GM23338 (cell line): ENCODE measurements at regions not wholly inside any gene's neighbourhood (a gene's known extent, or its start where the extent isn't known, plus 50 kb on each side); places are given as distances from the start of the nearest gene placed in this dataset.

ENCODE experiments used
- ATAC-seq: fragments of 200-7000 bp; cut with Tn5 transposase; 3 replicates; pipeline ENCODE4 v1.9.1; 2020
- DNase-seq: peaks from one replicate; pipeline ENCODE4 v3.0.0-alpha.2; 2015; ENCODE audit warnings: low spot score
- H2AFZ ChIP-seq: fragments of 200-600 bp; sonication (generic); 2 replicates; pipeline ENCODE4 v1.8.0; 2016; ENCODE audit warnings: antibody characterized with exemption, mild to moderate bottlenecking, moderate library complexity
- H3F3A ChIP-seq: fragments of 200-600 bp; sonication (generic); replicated peaks from 2 replicates; pipeline ENCODE4 v1.8.0; 2017; ENCODE audit warnings: antibody characterized with exemption, mixed run types, low read depth
- H3K27ac ChIP-seq: fragments of 200-600 bp; sonication (generic); 2 replicates; pipeline ENCODE4 v1.6.1; 2016; ENCODE audit warnings: low read depth
- H3K27me3 ChIP-seq: fragments of 200-600 bp; sonication (generic); 2 replicates; pipeline ENCODE4 v1.8.0; 2016; ENCODE audit warnings: mild to moderate bottlenecking, mixed run types, moderate library complexity; ENCODE audit not compliant: insufficient read depth
- H3K36me3 ChIP-seq: fragments of 200-600 bp; sonication (generic); 2 replicates; pipeline ENCODE4 v1.8.0; 2016; ENCODE audit warnings: mild to moderate bottlenecking; ENCODE audit not compliant: insufficient read depth
- H3K4me1 ChIP-seq: fragments of 200-600 bp; sonication (generic); 2 replicates; pipeline ENCODE4 v1.8.0; 2016; ENCODE audit warnings: mild to moderate bottlenecking, moderate library complexity; ENCODE audit not compliant: insufficient read depth
- H3K4me2 ChIP-seq: fragments of 200-600 bp; sonication (generic); 2 replicates; pipeline ENCODE4 v1.7.1; 2017; ENCODE audit warnings: mixed run types
- H3K4me3 ChIP-seq: fragments of 200-600 bp; sonication (generic); 2 replicates; pipeline ENCODE4 v1.6.1; 2016; ENCODE audit warnings: mixed run types
- H3K79me2 ChIP-seq: fragments of 200-600 bp; sonication (generic); replicated peaks from 2 replicates; pipeline ENCODE4 v1.8.0; 2017; ENCODE audit warnings: mild to moderate bottlenecking; ENCODE audit not compliant: insufficient read depth
- H3K9me2 ChIP-seq: fragments of 200-600 bp; sonication (generic); 2 replicates; pipeline ENCODE4 v1.8.0; 2017; ENCODE audit not compliant: insufficient read depth
- H4K20me1 ChIP-seq: fragments of 200-600 bp; sonication (generic); replicated peaks from 2 replicates; pipeline ENCODE4 v1.8.0; 2017; ENCODE audit warnings: mild to moderate bottlenecking; ENCODE audit not compliant: insufficient read depth
- H3K27ac Mint-ChIP-seq: 2 replicates; pipeline ENCODE4 v1.8.0; 2020; ENCODE audit warnings: inconsistent platforms, mild to moderate bottlenecking, moderate library complexity, mixed read lengths
- H3K27me3 Mint-ChIP-seq: 3 replicates; pipeline ENCODE4 v1.8.0; 2022; ENCODE audit warnings: low read depth, mild to moderate bottlenecking, moderate library complexity, mixed read lengths, inconsistent platforms; ENCODE audit not compliant: insufficient read depth, poor library complexity
- H3K36me3 Mint-ChIP-seq: 3 replicates; pipeline ENCODE4 v1.8.0; 2021; ENCODE audit warnings: low read depth, mild to moderate bottlenecking, inconsistent platforms, moderate library complexity, mixed read lengths
- H3K4me1 Mint-ChIP-seq: 3 replicates; pipeline ENCODE4 v1.8.0; 2020; ENCODE audit warnings: mild to moderate bottlenecking, inconsistent platforms, mixed read lengths
- H3K4me3 Mint-ChIP-seq: 3 replicates; pipeline ENCODE4 v1.8.0; 2021; ENCODE audit warnings: moderate library complexity, mild to moderate bottlenecking, inconsistent platforms, mixed read lengths
- H3K9me3 Mint-ChIP-seq: 3 replicates; pipeline ENCODE4 v1.8.0; 2020; ENCODE audit warnings: moderate library complexity, mild to moderate bottlenecking, inconsistent platforms, mixed read lengths
- CREB1 ChIP-seq: fragments of 250-450 bp; sonication (Bioruptor Pico); IDR thresholded peaks from 2 replicates; pipeline ENCODE4 v1.5.0; 2020; ENCODE audit warnings: low read depth, mild to moderate bottlenecking, moderate library complexity
- CTCF ChIP-seq, 2 experiments: fragments of 200-600 bp in 1 of 2; sonication (generic) in 1 of 2; conservative IDR thresholded peaks; 2 replicates each; pipeline versions ENCODE4 v1.5.1 to v1.6.1; 2016 to 2017; ENCODE audit warnings: antibody characterized with exemption in 2 of 2, low read depth in 2 of 2, mild to moderate bottlenecking in 2 of 2, moderate library complexity in 1 of 2
- ETS1 ChIP-seq: IDR thresholded peaks from 2 replicates; pipeline ENCODE4 v1.6.1; 2016; ENCODE audit warnings: antibody characterized with exemption
- EZH2 ChIP-seq: fragments of 200-600 bp; sonication (generic); IDR thresholded peaks from one replicate; pipeline ENCODE4 v1.8.0; 2017; ENCODE audit warnings: antibody characterized with exemption, mild to moderate bottlenecking, low read depth; ENCODE audit not compliant: unreplicated experiment
- EZH2phosphoT487 ChIP-seq: fragments of 200-600 bp; sonication (generic); IDR thresholded peaks from one replicate; pipeline ENCODE4 v1.8.1; 2018; ENCODE audit warnings: antibody characterized with exemption; ENCODE audit not compliant: unreplicated experiment
- NANOG ChIP-seq: IDR thresholded peaks from 2 replicates; pipeline ENCODE4 v1.6.1; 2016; ENCODE audit warnings: antibody characterized with exemption, borderline replicate concordance
- STAT1 ChIP-seq: IDR thresholded peaks from one replicate; pipeline ENCODE4 v1.6.1; 2016; ENCODE audit warnings: antibody characterized with exemption; ENCODE audit not compliant: unreplicated experiment
- ZNF114 ChIP-seq: fragments of 250-450 bp; sonication (Bioruptor Pico); IDR thresholded peaks from 2 replicates; pipeline ENCODE4 v1.5.0; 2020; ENCODE audit warnings: mild to moderate bottlenecking, moderate library complexity
- ZNF331 ChIP-seq: fragments of 250-450 bp; sonication (Bioruptor Pico); IDR thresholded peaks from 2 replicates; pipeline ENCODE4 v1.5.0; 2020; ENCODE audit warnings: low read depth, mild to moderate bottlenecking, moderate library complexity
- ZNF462 ChIP-seq: fragments of 250-450 bp; sonication (Bioruptor Pico); IDR thresholded peaks from 2 replicates; pipeline ENCODE4 v1.5.0; 2020; ENCODE audit warnings: mild to moderate bottlenecking, moderate library complexity
- TF ChIP-seq, protein P1 (sequence below): IDR thresholded peaks from one replicate; pipeline ENCODE4 v1.6.1; 2018; ENCODE audit warnings: antibody characterized with exemption; ENCODE audit not compliant: unreplicated experiment

DNA sequence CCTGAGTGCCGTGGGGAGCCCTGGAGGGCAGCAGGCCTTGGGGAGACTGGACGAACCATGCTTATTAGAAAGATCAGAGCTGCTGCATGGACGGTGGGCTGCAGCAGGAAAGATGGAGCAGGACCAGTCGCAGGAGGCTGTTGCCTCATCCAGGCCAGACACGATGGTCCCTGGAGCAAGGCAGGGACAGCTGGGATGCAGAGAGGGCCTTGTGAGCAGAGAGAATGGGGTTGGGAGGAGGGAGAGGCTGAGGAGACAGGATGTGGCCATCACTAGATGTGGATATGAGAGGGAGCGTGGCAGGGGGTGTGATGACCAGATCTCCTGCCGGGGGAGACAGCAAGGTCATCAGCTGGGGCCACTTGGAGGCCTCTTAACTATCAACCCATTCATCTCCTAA is 727.6 kb downstream of the PTPRU start (continued):
- TF ChIP-seq EZH2 (no peak), NANOG (no peak), ETS1 (no peak), ZNF114 (CRISPR knock-in tag) (no peak)
- TF ChIP-seq, protein P1, sequence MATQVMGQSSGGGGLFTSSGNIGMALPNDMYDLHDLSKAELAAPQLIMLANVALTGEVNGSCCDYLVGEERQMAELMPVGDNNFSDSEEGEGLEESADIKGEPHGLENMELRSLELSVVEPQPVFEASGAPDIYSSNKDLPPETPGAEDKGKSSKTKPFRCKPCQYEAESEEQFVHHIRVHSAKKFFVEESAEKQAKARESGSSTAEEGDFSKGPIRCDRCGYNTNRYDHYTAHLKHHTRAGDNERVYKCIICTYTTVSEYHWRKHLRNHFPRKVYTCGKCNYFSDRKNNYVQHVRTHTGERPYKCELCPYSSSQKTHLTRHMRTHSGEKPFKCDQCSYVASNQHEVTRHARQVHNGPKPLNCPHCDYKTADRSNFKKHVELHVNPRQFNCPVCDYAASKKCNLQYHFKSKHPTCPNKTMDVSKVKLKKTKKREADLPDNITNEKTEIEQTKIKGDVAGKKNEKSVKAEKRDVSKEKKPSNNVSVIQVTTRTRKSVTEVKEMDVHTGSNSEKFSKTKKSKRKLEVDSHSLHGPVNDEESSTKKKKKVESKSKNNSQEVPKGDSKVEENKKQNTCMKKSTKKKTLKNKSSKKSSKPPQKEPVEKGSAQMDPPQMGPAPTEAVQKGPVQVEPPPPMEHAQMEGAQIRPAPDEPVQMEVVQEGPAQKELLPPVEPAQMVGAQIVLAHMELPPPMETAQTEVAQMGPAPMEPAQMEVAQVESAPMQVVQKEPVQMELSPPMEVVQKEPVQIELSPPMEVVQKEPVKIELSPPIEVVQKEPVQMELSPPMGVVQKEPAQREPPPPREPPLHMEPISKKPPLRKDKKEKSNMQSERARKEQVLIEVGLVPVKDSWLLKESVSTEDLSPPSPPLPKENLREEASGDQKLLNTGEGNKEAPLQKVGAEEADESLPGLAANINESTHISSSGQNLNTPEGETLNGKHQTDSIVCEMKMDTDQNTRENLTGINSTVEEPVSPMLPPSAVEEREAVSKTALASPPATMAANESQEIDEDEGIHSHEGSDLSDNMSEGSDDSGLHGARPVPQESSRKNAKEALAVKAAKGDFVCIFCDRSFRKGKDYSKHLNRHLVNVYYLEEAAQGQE: no peak

DNA sequence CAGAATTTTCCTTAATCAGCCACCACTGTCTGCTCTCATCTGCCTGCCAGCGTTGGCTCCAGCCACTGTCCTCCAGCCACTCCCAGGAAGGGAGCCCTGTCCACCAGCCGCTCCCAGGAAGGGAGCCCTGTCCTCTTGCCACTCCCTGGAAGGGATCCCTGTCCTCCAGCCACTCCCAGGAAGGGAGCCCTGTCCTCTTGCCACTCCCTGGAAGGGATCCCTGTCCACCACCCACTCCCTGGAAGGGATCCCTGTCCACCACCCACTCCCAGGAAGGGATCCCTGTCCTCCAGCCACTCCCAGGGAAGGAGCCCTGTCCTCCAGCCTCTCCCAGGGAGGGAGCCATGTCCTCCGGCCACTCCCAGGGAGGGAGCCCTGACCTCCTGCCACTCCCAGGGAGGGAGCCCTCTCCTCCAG is 726.5 kb downstream of the PTPRU start:
- no peaks in the 10 kb centered on the region for H3F3A ChIP-seq
- no peaks in the 10 kb centered on the region for H3K36me3 ChIP-seq
- H3K27me3 ChIP-seq: no peaks in the 10 kb centered on the region
- H3K27ac Mint-ChIP-seq: no peak overlapping the region
- no peaks in the 10 kb centered on the region for H3K4me1 ChIP-seq
- no peak for ATAC-seq
- no peak overlapping the region for H3K4me2 ChIP-seq
- H3K4me3 Mint-ChIP-seq: no peak overlapping the region
- H2AFZ ChIP-seq: no peak overlapping the region
- no peaks in the 10 kb centered on the region for H3K9me2 ChIP-seq
- H3K4me3 ChIP-seq: no peak overlapping the region
- no peaks in the 10 kb centered on the region for H3K79me2 ChIP-seq
- peaks cover 10% of the 10 kb centered on the region for H3K27me3 Mint-ChIP-seq
- no peaks in the 10 kb centered on the region; the same call in 2 of the 3 replicates for H3K36me3 Mint-ChIP-seq
- peaks cover 9% of the 10 kb centered on the region for H3K4me1 Mint-ChIP-seq
- H3K9me3 Mint-ChIP-seq: no peaks in the 10 kb centered on the region
- no peak for DNase-seq
- no peak overlapping the region for H3K27ac ChIP-seq
- H4K20me1 ChIP-seq: no peaks in the 10 kb centered on the region
- TF ChIP-seq ETS1 (no peak), ZNF114 (CRISPR knock-in tag) (no peak), EZH2phosphoT487 (no peak), CREB1 (no peak), CTCF (conservative IDR thresholded peaks at IDR 0.05; ENCODE audit: low read depth in 2 of 2) (no peak), ZNF462 (CRISPR knock-in tag) (no peak), NANOG (no peak), STAT1 (no peak), EZH2 (no peak), ZNF331 (CRISPR knock-in tag) (no peak)
